GM18519 (cell line): ENCODE measurements at regions not wholly inside any gene's neighbourhood (a gene's known extent, or its start where the extent isn't known, plus 50 kb on each side); places are given as distances from the start of the nearest gene placed in this dataset.

Experiments used
- ATAC-seq: cut with Tn5 transposase; IDR thresholded peaks from one replicate; pipeline ENCODE4 v1.9.1; 2021; ENCODE audit warnings: mild to moderate bottlenecking, moderate library complexity; ENCODE audit not compliant: unreplicated experiment, low FRiP score

DNA sequence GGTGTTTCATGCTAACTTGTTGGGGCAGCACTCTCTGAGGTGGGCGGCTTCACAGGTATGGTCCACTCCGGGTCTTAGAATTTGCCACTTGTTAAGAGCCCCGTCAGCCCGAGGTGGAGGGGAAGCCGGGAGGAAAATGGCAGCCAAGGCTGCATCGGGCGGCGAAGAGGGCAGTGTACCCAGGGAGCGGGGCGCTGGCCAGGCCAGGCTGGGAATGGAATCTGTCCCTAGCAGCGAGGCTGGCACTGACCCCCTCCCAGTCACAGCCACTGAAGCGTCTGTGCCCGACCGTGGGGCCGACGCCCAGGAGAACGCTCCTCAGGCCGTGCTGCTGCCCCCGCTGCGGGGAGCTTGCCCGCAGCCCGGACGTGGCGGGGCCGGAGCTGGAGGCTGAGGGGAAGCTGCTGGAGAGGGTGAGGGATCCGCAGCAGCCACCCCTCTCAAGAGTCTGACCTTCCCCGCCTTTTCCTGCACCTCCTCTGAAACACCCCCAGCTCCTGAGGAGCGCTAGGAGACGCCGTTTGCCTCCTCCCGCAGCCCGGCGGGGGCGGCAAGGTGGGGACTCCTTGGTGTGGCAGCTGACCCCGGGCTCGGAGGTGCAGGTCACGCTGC, 313.8 kb upstream of the SPRY2 start:
- ATAC-seq: no peak

DNA sequence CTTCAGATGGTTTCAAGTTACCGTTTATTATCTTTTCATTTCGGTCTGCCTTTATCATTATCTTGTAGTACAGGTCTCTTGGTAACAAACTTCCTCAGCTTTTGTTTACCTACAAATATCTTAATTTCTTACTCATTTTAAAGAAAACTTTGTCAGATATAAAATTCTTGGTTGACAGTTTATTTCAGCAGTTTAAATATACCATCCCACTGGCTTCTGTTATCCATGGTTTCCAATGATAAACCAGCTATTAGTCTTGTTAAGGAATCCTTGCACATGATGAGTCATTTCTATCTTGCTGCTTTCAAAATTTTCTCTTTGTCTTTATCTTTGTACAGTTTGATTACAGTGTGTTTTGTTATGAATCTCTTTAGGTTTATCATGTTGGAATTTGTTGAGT, 308.3 kb upstream of the SPRY2 start:
- ATAC-seq: no peak

DNA sequence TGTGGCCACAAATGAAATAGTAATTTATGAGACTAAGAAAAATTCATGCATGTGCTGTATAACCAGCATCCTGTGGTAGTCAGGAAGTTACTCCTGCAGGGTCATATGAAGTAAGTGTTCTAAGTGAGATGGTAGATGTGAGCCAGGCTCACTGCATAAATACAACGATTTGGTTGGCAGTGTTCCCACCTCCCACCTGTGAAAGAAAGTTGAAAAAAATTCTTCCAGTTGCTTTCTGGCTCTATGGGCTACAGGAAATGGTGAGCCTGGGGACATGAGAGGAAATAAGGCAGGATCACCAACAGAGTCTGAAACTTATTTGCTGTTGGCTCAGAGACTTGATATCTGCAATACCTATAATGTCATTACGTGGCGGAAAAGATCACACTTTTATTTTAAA, 301.7 kb upstream of the SPRY2 start:
- ATAC-seq: no peak

DNA sequence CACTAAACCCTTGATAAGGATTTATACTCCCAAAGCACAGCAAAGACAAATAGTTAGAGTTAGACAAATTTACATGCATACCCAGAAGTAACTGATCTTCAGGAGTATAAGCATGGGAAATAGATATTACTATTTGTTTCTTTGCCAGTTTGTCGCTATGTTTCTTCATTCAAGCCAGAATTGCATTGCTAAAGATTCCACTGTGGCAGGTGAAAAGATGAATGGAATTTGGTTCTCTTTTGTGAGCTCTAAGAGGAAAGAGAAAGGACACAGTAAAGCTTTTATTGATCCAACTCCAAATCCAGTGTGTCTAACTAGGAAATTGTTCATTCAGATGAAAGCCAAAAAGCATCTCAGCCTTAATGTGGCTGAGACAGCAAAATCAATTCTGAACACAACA, 292.3 kb upstream of the SPRY2 start:
- ATAC-seq: no peak

DNA sequence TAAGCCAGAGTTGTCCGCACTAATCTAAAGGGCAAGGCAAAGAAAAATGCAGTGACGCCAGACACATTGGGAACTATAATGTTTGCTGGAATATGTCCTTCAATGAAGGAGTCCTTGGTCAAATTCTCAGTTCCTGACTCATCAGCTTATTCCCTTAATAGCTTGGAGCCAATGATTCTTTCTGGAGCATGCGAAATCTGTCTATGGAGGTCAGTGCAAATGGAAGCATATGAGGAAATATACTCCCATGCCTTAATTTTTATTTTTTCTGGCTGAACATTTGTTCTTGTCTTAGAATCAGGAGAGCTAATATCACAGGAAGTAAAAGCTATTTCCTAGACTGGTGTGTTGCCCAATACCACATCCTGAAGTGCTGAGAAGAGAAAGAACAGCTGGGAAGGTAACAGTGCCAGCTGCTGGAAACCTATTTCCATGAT, 289.8 kb upstream of the SPRY2 start:
- ATAC-seq: no peak

DNA sequence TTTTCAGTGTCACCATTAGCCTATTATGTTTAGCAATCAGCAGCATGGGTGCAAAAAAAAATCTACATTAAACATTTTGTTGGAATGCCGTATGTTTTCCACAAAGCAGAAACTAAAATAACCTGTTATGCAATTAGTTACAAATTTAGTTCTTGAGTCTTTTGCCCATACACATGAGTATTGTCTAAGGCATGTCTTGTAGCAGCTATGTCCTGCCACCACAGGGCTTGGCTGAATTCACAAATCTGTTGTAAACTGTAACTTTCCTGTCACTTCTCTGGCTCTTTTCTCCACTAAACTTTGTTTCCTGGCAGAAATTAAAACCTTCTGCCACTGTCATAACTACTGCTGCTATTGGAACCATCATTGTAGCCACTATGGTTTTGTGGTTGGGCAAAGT, 277.9 kb upstream of the SPRY2 start:
- no peak for ATAC-seq

DNA sequence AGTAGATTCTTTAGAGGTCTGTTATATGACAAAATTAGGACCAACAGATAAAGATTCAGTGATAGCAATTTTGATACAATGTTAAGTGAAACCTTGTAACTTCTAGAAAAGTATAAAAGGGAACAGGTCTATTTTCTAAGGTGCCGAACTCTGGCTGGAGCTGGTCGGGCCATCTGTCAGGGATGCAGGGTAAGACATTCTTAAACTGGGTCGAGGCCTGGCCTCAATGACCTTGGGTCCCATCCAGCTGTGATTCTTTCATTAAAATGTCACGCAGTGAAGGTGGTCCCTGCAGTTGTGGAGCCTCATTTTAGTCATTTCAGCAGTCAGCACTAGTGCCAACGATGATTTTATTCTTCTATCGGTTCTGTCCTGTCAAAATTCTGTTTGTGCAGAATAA, 271.9 kb upstream of the SPRY2 start:
- ATAC-seq: no peak

DNA sequence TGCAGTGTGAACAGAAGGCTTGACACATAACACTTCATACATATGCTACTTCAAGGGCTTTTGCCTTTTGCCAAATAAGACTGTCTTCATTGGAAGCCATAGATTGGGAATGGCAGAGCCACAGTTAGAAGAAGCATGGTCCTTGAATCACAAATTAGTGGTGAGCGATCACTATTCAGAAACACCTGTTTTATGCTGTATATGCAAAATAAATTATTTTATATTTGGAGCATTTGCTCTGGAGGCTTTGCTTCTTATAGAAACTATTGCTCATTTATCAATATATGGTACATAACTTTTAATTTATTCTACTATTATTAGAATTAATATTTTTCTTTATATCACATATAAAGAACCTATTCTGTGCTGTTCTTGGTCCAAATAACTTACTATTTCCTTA, 270.4 kb upstream of the SPRY2 start:
- no peak for ATAC-seq

DNA sequence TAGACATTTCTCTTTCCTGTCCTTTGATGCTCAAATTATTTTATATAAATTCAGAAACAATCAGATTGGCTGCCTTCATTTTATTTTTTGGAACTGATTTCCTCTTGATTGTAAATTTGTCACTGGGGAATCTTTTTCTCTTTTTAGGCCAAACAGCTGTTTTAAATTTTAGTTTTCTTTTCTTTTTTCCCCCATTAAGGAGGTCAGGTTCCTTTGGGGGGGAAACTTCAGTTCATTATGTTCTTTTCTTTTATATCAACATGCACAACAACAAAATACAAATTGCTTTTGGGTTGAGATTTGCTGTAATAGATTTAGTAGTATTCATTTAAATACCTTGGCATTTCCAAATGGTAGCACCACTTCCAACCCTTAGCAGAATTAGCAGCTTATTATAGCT, 264.8 kb upstream of the SPRY2 start:
- ATAC-seq: no peak

DNA sequence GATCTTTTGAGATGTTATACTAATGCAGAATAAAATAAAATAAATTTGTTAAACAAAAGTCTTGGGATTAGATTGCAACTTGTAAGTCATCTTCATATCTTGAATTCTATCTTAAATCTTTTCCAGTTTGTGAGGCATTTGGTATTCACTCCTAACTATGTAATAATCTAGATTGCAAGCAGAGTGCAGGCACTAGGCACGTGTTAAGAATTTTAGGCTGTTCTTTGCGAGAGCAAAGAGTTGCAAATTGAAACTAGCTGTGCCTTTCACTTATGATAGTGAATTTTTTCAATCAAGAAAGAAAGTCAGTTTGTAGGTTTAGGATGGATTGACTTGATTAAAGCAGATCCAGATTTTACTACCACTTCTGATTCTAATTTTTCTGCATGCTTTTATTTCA, 264.1 kb upstream of the SPRY2 start:
- ATAC-seq: no peak

DNA sequence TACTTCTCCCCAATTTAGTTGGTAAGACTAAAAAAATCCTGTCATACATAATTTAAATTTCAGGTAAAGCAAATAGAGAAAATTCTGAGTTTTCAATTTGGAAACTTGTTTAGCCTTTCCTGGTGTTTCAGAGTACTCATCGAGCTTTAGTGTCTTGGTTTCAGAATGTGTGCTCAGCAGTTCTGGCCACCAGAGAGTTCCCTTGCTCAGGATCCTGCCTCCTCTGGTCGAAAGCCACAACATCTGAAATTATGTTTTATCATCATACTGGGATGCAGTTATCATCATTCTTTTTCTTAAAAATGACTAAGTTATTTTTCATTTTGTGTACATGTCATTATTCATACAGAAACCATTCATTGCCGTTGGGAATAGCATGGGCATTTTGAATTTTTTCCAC, 263.2 kb upstream of the SPRY2 start:
- ATAC-seq: no peak

DNA sequence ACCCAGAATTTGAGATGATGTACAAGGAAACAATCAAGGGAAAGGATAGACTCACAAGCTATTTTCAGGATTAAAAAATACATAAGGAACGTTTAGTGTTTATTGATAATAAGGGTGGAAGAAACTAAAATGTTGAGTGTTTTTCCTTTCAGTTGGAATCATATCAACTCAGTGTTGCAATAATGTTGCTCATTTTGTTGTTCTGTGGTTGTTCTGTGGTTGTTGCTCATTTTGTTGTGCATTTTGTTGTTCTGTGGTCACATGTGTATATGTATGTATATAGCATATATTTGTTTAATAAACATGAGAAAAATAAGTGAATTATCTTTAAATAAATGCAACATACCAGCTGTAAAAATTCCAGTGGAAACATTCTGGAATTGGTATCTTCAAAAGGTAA, 262.4 kb upstream of the SPRY2 start:
- ATAC-seq: no peak

DNA sequence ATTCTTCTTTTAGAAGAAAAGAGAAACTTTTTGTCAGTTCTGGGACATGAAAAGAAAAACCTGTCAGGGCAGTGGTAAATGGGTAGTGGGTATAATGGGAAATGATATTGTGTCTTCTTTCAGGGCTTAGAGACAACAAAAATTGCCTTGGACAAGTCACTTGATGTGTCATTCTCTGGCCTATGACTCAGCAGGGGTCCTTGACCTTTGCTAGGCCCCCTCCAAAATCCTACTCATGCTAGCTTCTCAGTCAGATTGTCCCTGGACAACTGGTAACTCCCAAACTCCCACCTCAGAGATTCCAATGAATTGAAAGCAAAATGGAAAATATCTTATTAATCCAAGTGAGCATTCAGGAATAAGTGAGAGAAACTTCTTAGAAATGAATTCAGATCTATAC, 258.8 kb upstream of the SPRY2 start:
- no peak for ATAC-seq

DNA sequence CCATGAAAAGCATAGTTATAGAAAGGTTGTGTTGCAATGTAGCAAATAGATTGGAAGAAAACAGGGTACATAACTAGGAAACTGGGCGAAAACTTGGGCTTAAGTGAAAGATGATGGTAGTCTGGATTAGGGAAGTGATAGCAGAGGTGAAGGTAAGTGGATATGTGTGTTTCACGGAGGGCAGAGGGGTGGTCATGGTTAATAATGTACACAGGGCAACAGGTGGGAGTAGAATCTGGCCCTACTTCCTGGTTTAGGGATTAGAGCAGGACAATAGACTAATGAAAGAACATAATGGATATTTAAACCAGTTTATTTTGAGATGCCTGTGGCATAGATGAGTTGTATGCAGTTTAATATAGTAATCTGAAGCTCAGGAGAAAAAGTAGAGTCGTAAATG, 257.3 kb upstream of the SPRY2 start:
- ATAC-seq: no peak

DNA sequence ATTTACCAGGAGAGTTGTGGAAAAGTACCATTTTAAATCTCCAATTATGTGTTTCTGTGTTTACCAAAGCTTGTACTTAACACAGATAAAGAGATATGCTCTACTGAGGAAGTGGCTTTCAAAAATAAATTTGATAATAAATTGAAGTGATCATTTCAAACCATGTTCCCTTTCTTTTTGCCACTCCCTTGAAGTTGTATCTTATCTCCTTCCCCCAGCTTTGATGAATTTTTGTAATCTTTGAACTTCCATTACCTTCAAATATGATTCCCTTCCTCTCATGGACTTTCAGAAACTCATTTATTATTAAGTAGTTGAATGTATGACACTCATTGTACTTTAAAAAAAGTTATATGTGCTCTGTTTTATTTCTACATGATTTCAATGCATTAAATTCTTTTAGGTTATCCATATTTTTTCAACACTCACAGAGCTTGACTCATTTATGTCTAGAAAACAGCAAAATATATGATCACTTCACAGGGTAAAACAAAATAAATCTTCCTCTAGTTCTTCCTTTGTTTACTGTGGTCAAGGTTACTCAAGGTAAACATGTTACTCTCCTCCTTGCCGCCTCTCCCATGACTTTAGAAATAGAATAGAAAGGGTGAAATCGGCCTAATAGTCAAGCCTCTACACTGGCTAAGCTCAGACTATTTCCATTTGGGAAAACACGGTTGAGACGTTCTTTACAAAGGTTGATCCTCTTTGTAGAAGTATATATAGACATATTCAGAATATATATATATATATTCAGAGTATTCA, 251.2 kb upstream of the SPRY2 start:
- no peak for ATAC-seq

DNA sequence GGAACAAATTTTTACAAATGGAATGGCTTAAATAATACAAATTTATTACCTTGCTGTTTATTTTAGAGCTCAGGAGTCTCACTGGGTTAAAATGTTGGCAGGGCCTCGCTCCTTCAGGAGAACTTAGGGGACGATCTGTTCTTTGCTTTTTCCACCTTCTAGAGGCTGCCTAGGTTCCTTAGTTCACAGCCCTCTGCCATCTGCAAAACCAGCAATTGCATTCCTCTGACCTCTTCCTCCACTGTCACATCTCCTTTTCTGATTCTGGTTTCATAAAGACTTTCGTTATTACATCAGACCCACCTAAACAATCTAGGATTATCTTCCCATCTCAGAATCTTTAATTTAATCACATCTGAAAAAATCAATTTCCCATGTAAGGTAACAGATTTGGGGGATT, 249.6 kb upstream of the SPRY2 start:
- no peak for ATAC-seq

DNA sequence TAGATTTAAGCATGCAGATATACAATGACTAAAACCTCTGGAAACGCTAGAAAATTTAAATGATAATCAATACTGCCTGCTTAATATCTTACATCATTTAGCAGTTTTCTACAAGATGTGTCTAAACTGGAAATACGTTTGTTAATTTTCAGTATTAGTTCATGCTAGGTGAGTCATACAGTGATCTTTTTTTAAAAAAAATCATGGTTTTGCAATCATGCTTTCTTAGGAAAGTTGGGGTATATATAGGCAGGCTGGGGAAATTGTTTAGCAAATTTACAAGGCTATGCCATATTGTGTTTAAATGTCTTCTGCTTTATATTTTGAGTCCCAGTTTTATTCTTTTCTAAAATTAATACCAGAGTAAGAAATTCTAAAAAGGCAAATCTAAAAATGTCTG, 245.4 kb upstream of the SPRY2 start:
- ATAC-seq: no peak

DNA sequence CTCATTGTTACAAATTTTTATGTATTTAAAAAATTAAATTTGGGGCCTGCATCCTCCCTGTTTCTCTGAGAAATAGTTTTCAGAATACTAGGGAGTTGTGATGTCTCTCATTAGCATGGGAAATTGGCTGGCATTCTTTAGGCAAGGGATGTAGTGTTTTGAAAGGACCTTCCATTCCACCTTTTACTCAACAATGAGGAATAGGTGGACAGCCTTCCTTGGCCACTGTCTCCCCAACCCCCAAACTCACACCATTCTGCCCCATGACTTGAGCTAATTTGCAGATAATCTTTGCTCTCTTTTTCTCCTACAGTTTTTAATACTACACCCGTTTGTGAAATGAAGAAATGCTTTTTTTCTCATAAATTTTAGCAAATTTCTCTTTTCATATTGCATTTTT, 244.6 kb upstream of the SPRY2 start:
- no peak for ATAC-seq

DNA sequence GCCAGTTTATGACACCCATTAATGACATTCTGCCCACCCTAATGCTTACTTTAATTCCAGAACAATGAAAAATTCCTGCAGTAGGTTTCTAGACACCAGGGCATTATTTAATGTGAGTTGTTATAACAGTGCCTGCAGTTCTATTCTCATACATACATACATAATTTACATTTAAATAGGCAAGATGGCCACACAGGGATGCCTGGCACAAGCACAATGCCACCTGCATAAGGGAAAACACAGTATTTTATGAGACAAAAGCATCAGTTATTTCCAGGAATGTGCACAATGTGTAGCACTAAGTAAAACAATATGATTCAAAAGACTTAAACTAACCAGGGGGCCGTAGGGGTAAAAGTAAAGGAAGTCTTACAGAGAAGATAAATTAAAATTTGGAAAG, 243.9 kb upstream of the SPRY2 start:
- ATAC-seq: no peak

DNA sequence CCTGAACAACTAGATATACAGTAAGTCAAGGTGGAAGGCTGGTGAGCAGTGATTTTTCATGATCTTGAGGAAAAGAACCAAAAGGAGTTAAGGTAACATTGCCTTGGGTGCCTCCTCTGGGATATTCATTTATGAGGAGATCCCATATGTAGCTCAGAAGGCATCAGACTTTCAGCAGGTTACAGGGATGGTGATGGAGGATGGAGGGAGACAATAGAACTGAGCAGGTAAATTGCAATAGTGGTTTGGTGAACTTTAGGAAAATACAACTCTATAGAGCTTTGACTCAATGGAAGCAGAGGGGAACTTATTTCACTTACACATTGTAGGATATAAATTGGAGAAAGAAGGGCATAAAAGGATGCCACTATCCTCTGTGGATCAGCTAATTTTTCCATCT, 243.4 kb upstream of the SPRY2 start:
- no peak for ATAC-seq

DNA sequence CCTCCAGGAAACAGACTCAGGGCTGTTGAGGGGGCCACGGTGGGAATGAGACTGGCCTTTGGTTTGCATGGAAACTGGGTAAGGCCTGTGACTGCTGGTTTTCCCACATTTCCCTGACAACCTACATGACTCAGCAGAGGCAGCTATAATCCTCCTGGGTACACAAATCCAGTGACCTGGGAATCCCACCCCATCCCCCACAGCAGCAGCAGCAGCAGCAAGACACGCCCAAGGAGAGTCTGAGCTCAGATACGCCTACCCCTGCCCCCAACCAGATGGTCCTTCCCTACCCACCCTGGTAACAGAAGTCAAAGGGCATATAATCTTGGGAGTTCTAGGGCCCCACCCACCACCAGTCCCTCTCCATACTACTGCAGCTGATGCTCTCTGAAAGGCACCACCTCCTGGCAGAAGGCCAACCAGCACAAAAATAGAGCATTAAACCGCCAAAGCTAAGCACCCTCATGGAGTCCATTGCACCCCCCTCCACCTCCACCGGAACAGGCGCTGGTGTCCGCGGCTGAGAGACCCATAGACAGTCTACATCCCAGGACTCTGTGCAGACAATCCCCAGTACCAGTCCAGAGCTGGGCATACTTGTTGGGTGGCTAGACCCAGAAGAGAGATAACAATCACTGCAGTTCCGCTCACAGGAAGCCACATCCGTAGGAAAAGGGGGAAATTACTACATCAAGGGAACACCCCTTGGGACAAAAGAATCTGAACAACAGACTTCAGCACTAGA, 237.2 kb upstream of the SPRY2 start:
- no peak for ATAC-seq

DNA sequence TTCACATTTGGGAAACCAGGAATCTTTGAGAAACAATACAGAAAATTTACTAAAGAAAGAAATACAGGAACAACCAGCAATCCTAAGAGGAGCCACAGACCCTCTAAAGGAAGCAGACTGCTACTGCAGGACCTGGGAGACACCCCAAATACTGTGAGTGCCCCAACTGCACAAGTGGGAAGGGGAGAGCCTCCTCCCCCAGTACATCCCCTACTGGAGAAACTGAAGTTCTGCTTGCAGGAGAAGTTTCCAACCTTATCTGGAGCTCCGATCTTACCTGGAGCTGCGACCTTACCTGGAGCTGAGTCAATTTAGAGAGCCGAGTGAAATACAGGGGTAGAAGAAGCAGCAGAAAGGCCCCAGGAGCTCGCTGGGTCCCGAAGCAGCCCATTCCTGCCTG, 236.4 kb upstream of the SPRY2 start:
- no peak for ATAC-seq
